A673 (cell line): ENCODE measurements at regions not wholly inside any gene's neighbourhood (a gene's known extent, or its start where the extent isn't known, plus 50 kb on each side); places are given as distances from the start of the nearest gene placed in this dataset.

ENCODE experiments used
- BruUV-seq: library from RNA; stranded (reverse); fragments of 400-500 nt; replicated peaks from 2 replicates; lab custom pipeline; 2021; lab: Mats Ljungman, UMichigan
- CTCF ChIA-PET: fragments of 300-600 bp; sonication (Branson Sonifier 250); formaldehyde crosslinking; loops from one replicate; lab custom pipeline; 2022; ENCODE audit warnings: antibody characterized with exemption; lab: Charles Lee
- POLR2A ChIA-PET: fragments of 300-600 bp; sonication (Branson Sonifier 250); formaldehyde crosslinking; loops from one replicate; lab custom pipeline; 2022; ENCODE audit warnings: antibody characterized with exemption; ENCODE audit not compliant: low non-redundant PET; lab: Charles Lee
- DNase-seq: peaks from one replicate; pipeline ENCODE4 v3.0.0-alpha.2; 2015; ENCODE audit warnings: low spot score
- H3K27ac ChIP-seq: fragments of 200-600 bp; sonication (generic); 2 replicates; pipeline ENCODE4 v1.5.1; 2016; ENCODE audit warnings: mixed run types, low read depth, mild to moderate bottlenecking, mixed read lengths, antibody characterized with exemption, low read length; ENCODE audit not compliant: poor library complexity, severe bottlenecking
- H3K27me3 ChIP-seq: fragments of 200-600 bp; sonication (generic); replicated peaks from 2 replicates; pipeline ENCODE4 v1.6.1; 2017; ENCODE audit warnings: mixed run types, low read depth, mild to moderate bottlenecking, mixed read lengths, antibody characterized with exemption, low read length; ENCODE audit not compliant: insufficient read depth, poor library complexity
- H3K36me3 ChIP-seq: fragments of 200-600 bp; sonication (generic); 2 replicates; pipeline ENCODE4 v1.6.1; 2016; ENCODE audit warnings: mixed run types, mild to moderate bottlenecking, mixed read lengths, antibody characterized with exemption, low read length; ENCODE audit not compliant: insufficient read depth, poor library complexity, severe bottlenecking
- H3K4me1 ChIP-seq: fragments of 200-600 bp; sonication (generic); 2 replicates; pipeline ENCODE4 v1.6.1; 2017; ENCODE audit warnings: mixed run types, mild to moderate bottlenecking, mixed read lengths, antibody characterized with exemption, low read length; ENCODE audit not compliant: insufficient read depth, poor library complexity, severe bottlenecking
- H3K4me3 ChIP-seq: fragments of 200-600 bp; sonication (generic); 2 replicates; pipeline ENCODE4 v1.5.1; 2016; ENCODE audit warnings: low read depth, mixed run types, mild to moderate bottlenecking, mixed read lengths, low read length; ENCODE audit not compliant: poor library complexity, severe bottlenecking
- H3K9me3 ChIP-seq: fragments of 200-600 bp; sonication (generic); 2 replicates; pipeline ENCODE4 v1.6.1; 2016; ENCODE audit warnings: mixed run types, low read depth, mild to moderate bottlenecking, mixed read lengths, antibody characterized with exemption, low read length; ENCODE audit not compliant: poor library complexity, severe bottlenecking
- CTCF ChIP-seq: fragments of 300-800, 200-600 bp; sonication (generic); conservative IDR thresholded peaks from 2 replicates; pipeline ENCODE4 v1.5.1; 2017; ENCODE audit warnings: low read depth, mild to moderate bottlenecking, antibody characterized with exemption, low read length, moderate library complexity, mixed read lengths
- EZH2 ChIP-seq: fragments of 200-600 bp; sonication (generic); IDR thresholded peaks from 2 replicates; pipeline ENCODE4 v1.6.1; 2017; ENCODE audit warnings: borderline replicate concordance, low read depth, mild to moderate bottlenecking, mixed read lengths, antibody characterized with exemption, low read length; ENCODE audit not compliant: poor library complexity, severe bottlenecking
- intact Hi-C: fragments of 100-400 bp; cut with micrococcal nuclease; formaldehyde crosslinking; loops from one replicate; pipeline ENCODE4 v1.10.0; 2022; ENCODE audit not compliant: unreplicated experiment

GRCh38 chrX:23554304-23554703 is 113.0 kb upstream of the PRDX4 start:
- H3K4me1 ChIP-seq, result no peaks in the 10 kb centered on the region
- intact Hi-C loops, result loop anchor here (10.0 kb wide), 1 partner anchor 1420 kb away; no protein-coding TSS in a partner anchor
- ChIA-PET CTCF (interaction anchor here (0.6 kb wide), 1 partner anchor 482 kb away, joined by 5 read pairs; no protein-coding TSS in a partner anchor), POLR2A (no interaction called here)
- no peak overlapping the region for H3K27ac ChIP-seq
- peak; percentile 49 for DNase-seq
- no peaks in the 10 kb centered on the region for H3K36me3 ChIP-seq
- TF ChIP-seq CTCF (peak; percentile 72), EZH2 (no peak)
- no peak overlapping the region for H3K4me3 ChIP-seq
- H3K27me3 ChIP-seq, result no peaks in the 10 kb centered on the region
- H3K9me3 ChIP-seq, result no peaks in the 10 kb centered on the region
- BruUV-seq, result no TSS peak

GRCh38 chrX:23557070-23557469 is 110.2 kb upstream of the PRDX4 start:
- ChIA-PET CTCF (no interaction called here), POLR2A (no interaction called here)
- Histone ChIP-seq H3K4me1 (no peaks in the 10 kb centered on the region), H3K4me3 (no peak overlapping the region), H3K36me3 (no peaks in the 10 kb centered on the region), H3K9me3 (no peaks in the 10 kb centered on the region), H3K27ac (no peak overlapping the region), H3K27me3 (no peaks in the 10 kb centered on the region)
- intact Hi-C loops, result loop anchor here (10.0 kb wide), 1 partner anchor 1422 kb away; no protein-coding TSS in a partner anchor
- TF ChIP-seq EZH2 (no peak), CTCF (no peak)
- BruUV-seq, result no TSS peak
- no peak for DNase-seq

- no TSS peak for BruUV-seq
- Histone ChIP-seq H3K4me1 (no peaks in the 10 kb centered on the region), H3K36me3 (no peaks in the 10 kb centered on the region), H3K27me3 (no peaks in the 10 kb centered on the region), H3K4me3 (no peak overlapping the region), H3K27ac (no peak overlapping the region), H3K9me3 (no peaks in the 10 kb centered on the region)
- TF ChIP-seq EZH2 (no peak), CTCF (no peak)
- intact Hi-C loops, result loop anchor here (10.0 kb wide), 1 partner anchor 1425 kb away; no protein-coding TSS in a partner anchor
- DNase-seq, result no peak
- ChIA-PET POLR2A (no interaction called here), CTCF (no interaction called here)
These were observed 107.3 kb upstream of the PRDX4 start for GRCh38 chrX:23559975-23560374.
